ENCODE measurements at regions not wholly inside any gene's neighbourhood (a gene's known extent, or its start where the extent isn't known, plus 50 kb on each side); places are given as distances from the start of the nearest gene placed in this dataset.

DNA sequence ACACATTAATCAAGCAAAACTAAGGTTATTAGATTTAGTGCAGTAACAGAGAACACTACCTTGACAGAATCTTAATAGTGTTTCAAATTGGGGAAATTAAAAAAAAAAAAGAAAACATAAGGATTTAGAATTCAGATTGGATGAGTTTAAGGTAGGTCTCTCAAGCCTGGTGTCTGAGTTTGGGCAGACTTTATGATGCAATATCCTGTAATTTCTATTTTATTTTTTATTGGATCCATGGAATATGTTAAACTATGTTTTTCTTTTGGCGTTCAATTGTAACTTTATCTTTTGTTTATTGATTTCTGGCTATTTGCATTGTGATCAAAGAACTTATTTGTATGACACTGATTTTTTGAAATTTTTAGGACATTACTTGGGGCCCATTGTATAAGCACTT, 394.1 kb upstream of the NETO1 start:
- H3K27ac ChIP-seq, result no peak overlapping the region
- TF ChIP-seq ZFX (IDR thresholded peaks at IDR 0.05), result no peak
- TF ChIP-seq, protein P1, sequence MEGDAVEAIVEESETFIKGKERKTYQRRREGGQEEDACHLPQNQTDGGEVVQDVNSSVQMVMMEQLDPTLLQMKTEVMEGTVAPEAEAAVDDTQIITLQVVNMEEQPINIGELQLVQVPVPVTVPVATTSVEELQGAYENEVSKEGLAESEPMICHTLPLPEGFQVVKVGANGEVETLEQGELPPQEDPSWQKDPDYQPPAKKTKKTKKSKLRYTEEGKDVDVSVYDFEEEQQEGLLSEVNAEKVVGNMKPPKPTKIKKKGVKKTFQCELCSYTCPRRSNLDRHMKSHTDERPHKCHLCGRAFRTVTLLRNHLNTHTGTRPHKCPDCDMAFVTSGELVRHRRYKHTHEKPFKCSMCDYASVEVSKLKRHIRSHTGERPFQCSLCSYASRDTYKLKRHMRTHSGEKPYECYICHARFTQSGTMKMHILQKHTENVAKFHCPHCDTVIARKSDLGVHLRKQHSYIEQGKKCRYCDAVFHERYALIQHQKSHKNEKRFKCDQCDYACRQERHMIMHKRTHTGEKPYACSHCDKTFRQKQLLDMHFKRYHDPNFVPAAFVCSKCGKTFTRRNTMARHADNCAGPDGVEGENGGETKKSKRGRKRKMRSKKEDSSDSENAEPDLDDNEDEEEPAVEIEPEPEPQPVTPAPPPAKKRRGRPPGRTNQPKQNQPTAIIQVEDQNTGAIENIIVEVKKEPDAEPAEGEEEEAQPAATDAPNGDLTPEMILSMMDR (conservative IDR thresholded peaks at IDR 0.05), result no peak

DNA sequence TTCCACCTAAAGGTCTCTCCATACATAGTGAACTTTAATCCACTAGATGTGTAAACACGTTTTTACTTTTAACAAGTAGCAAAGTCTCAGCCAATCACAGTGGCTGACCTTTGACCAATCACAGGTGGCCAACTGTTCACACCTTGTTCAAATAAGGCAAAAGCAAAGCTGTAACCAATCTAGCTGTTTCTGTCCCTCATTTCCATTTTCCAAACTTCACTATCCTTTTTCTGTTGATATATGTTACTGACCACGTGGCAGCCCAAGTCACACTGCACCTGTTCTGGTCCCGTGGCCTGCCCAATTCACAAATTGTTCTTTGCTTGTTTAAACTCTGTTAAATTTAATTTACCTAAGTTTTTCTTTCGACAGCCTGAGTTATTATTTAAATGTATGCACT, 393.5 kb upstream of the NETO1 start:
- H3K27ac ChIP-seq, result no peak overlapping the region
- TF ChIP-seq ZFX (IDR thresholded peaks at IDR 0.05), result no peak
- TF ChIP-seq, protein P1 (conservative IDR thresholded peaks at IDR 0.05), result no peak

DNA sequence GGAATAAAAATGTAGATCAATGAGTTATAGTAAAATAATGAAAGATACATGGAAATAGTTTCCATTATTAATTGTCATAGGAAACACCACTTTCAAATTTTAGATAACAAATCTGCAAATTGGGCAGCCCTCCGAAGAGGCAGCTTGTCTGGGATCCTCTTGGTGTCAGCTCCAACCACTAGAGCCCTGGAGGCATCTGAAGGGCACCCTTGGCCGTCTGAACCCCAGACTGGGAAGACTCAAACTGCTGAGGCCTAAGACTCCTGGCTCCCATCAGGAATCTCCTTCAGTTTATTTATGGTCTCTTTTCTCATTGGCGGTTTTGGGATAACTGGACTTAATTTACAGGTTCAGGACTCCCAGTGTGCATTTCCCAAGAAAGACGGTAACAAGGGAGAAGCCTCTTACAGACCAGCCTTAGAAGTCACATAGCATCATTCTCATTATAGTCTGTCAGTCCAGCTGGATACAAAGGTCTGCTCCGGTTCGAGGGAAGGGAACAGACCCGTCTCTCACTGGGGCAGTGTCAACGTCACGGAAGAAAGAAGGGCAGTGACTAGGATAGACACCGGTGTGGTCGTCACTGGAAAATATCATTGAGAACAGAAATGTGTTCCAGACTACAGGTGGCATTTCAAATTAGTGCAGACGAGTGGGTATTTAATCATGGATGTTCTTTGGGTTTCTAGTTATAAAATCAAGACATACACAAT, 390.7 kb upstream of the NETO1 start:
- TF ChIP-seq ZFX (IDR thresholded peaks at IDR 0.05), result no peak
- TF ChIP-seq, protein P1 (conservative IDR thresholded peaks at IDR 0.05), result no peak
- H3K27ac ChIP-seq, result no peak overlapping the region

DNA sequence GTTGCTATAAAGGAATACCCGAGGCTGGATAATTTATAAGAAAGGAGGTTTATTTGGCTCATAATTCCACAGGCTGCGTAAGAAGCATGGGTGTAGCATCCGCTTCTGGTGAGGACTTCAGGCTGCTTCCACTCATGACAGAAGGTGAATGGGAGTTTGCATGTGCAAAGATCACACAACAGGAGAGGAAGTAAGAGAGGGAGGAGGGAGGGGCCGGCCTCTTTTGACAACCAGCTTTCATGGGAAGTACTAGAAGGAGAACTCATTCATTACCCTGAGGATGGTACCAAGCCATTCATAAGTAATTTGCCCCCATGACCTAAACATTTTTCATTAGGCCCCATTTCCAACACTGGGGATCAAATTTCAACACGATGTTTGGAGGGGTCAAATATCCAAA, 386.8 kb upstream of the NETO1 start:
- H3K27ac ChIP-seq, result no peak overlapping the region
- TF ChIP-seq ZFX (IDR thresholded peaks at IDR 0.05), result no peak
- TF ChIP-seq, protein P1 (conservative IDR thresholded peaks at IDR 0.05), result no peak

DNA sequence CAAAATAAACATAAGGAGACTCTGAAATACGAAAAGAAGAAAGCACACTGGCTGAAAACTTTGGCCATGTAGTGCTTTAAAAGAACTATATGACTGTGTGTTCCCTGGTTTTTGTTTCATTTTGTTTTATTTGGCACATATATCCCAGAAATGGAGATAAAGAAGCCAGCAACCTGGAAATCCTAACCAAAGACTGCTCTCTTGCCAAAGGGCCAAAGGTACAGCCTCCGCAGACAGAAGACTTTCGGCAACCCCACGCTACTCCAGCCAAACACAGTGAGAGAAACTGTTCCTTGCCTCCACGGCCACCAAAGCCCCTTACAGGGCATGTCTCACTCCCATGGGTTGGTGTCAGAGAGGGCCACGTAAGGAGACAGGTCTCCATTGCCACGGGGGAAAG, 381.2 kb upstream of the NETO1 start:
- no peak for TF ChIP-seq ZFX (IDR thresholded peaks at IDR 0.05)
- TF ChIP-seq, protein P1 (conservative IDR thresholded peaks at IDR 0.05), result no peak
- H3K27ac ChIP-seq, result 0 out of 2 replicates have a peak overlapping the region, but pooled peaks have one; percentile 39

DNA sequence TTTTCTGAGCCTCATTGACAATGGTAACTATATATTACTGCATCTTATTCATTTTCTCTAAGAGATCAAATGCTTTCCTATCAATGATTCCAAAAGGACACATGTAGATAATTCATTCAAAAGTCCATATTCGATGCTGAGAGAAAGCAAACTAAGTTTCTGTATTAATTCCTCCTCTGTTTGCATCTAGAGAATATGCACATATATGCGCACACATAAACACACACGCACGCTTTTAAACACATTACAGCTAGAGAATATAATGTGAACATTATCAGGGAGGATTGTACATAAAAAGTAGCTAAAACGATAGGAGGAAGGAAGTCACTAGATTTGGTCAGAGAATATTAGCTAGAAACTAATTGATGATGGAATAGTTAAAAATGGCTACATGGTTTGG, 379.0 kb upstream of the NETO1 start:
- no peak overlapping the region for H3K27ac ChIP-seq
- TF ChIP-seq, protein P1 (conservative IDR thresholded peaks at IDR 0.05), result no peak

DNA sequence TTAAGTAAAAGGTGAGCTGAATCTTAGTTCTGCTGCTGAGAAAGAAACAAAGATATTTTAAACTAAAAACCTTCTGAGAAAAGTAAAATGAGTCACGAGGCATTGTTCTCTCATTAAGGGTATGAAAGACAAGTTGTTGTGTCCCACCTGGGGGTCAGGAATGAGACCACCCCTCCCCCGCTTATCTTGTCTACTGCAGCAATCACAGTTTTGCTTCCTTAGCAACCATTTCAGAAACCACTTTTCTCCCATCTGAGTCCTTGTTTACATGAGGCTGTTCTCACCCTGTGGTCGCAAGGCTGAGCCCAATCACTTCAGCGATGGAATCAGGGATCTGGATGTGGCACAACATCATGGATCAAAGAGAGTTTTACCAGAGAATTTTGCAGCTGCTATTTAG, 377.6 kb upstream of the NETO1 start:
- H3K27ac ChIP-seq, result peak overlapping the region; percentile 44
- TF ChIP-seq, protein P1 (conservative IDR thresholded peaks at IDR 0.05), result no peak
- TF ChIP-seq ZFX (IDR thresholded peaks at IDR 0.05), result no peak

Measured in C4-2B (cell line).